ENCODE measurements at regions not wholly inside any gene's neighbourhood (a gene's known extent, or its start where the extent isn't known, plus 50 kb on each side); places are given as distances from the start of the nearest gene placed in this dataset.

GRCh38 chr22:34946339-34946985 lies 119.5 kb upstream of the ISX start:
- Histone ChIP-seq H3K4me1 (ENCODE audit: insufficient read depth, low read length, poor library complexity, severe bottlenecking) (no peaks in the 10 kb centered on the region), H3K9me3 (ENCODE audit: low read depth, low read length, poor library complexity, severe bottlenecking) (no peaks in the 10 kb centered on the region), H3K36me3 (ENCODE audit: insufficient read depth, low read length, poor library complexity, severe bottlenecking) (no peaks in the 10 kb centered on the region), H3K27me3 (replicated peaks; ENCODE audit: insufficient read depth, low read depth, low read length, poor library complexity) (no peaks in the 10 kb centered on the region), H3K4me3 (ENCODE audit: low read depth, low read length, poor library complexity, severe bottlenecking) (no peak overlapping the region), H3K27ac (ENCODE audit: low read depth, low read length, poor library complexity, severe bottlenecking) (no peak overlapping the region)
- intact Hi-C loops (cut with micrococcal nuclease; ENCODE audit: unreplicated experiment) = no loop called here
- POLR2A ChIA-PET (ENCODE audit: low non-redundant PET) = no interaction called here
- DNase-seq (ENCODE audit: low spot score) = no peak
- CTCF ChIA-PET = no interaction called here
- TF ChIP-seq CTCF (conservative IDR thresholded peaks at IDR 0.05; ENCODE audit: low read depth, low read length) = no peak
- no peak for TF ChIP-seq EZH2 (IDR thresholded peaks at IDR 0.05; ENCODE audit: borderline replicate concordance, low read depth, low read length, poor library complexity, severe bottlenecking)
- no TSS peak for BruUV-seq (replicated peaks)

GRCh38 chr22:34950489-34950888 lies 115.5 kb upstream of the ISX start:
- H3K9me3 ChIP-seq (ENCODE audit: low read depth, low read length, poor library complexity, severe bottlenecking) = no peaks in the 10 kb centered on the region
- no peak overlapping the region for H3K27ac ChIP-seq (ENCODE audit: low read depth, low read length, poor library complexity, severe bottlenecking)

GRCh38 chr22:34951212-34951611 lies 114.7 kb upstream of the ISX start:
- no peak overlapping the region for H3K4me3 ChIP-seq (ENCODE audit: low read depth, low read length, poor library complexity, severe bottlenecking)
- no peaks in the 10 kb centered on the region for H3K27me3 ChIP-seq (replicated peaks; ENCODE audit: insufficient read depth, low read depth, low read length, poor library complexity)
- no peaks in the 10 kb centered on the region for H3K9me3 ChIP-seq (ENCODE audit: low read depth, low read length, poor library complexity, severe bottlenecking)
- H3K36me3 ChIP-seq (ENCODE audit: insufficient read depth, low read length, poor library complexity, severe bottlenecking) = no peaks in the 10 kb centered on the region
- no peaks in the 10 kb centered on the region for H3K4me1 ChIP-seq (ENCODE audit: insufficient read depth, low read length, poor library complexity, severe bottlenecking)
- H3K27ac ChIP-seq (ENCODE audit: low read depth, low read length, poor library complexity, severe bottlenecking) = no peak overlapping the region
- DNase-seq (ENCODE audit: low spot score) = no peak
- ChIA-PET POLR2A (ENCODE audit: low non-redundant PET) (no interaction called here), CTCF (no interaction called here)
- BruUV-seq (replicated peaks) = no TSS peak
- TF ChIP-seq EZH2 (IDR thresholded peaks at IDR 0.05; ENCODE audit: borderline replicate concordance, low read depth, low read length, poor library complexity, severe bottlenecking) (no peak), CTCF (conservative IDR thresholded peaks at IDR 0.05; ENCODE audit: low read depth, low read length) (no peak)
- intact Hi-C loops (cut with micrococcal nuclease; ENCODE audit: unreplicated experiment) = no loop called here

More at GRCh38 chr22:34950489-34950888, 115.5 kb upstream of the ISX start:
- no TSS peak for BruUV-seq (replicated peaks)
- no peaks in the 10 kb centered on the region for H3K4me1 ChIP-seq (ENCODE audit: insufficient read depth, low read length, poor library complexity, severe bottlenecking)
- TF ChIP-seq CTCF (conservative IDR thresholded peaks at IDR 0.05; ENCODE audit: low read depth, low read length) = no peak
- TF ChIP-seq EZH2 (IDR thresholded peaks at IDR 0.05; ENCODE audit: borderline replicate concordance, low read depth, low read length, poor library complexity, severe bottlenecking) = no peak
- H3K4me3 ChIP-seq (ENCODE audit: low read depth, low read length, poor library complexity, severe bottlenecking) = no peak overlapping the region
- H3K27me3 ChIP-seq (replicated peaks; ENCODE audit: insufficient read depth, low read depth, low read length, poor library complexity) = no peaks in the 10 kb centered on the region
- H3K36me3 ChIP-seq (ENCODE audit: insufficient read depth, low read length, poor library complexity, severe bottlenecking) = no peaks in the 10 kb centered on the region
- ChIA-PET CTCF (no interaction called here), POLR2A (ENCODE audit: low non-redundant PET) (no interaction called here)
- no peak for DNase-seq (ENCODE audit: low spot score)
- intact Hi-C loops (cut with micrococcal nuclease; ENCODE audit: unreplicated experiment) = no loop called here

Measured in A673 (cell line).